Caco-2 (cell line): ENCODE measurements at regions not wholly inside any gene's neighbourhood (a gene's known extent, or its start where the extent isn't known, plus 50 kb on each side); places are given as distances from the start of the nearest gene placed in this dataset.

Experiments
- BruUV-seq: library from RNA; stranded (reverse); fragments of 400-500 nt; replicated peaks from 2 replicates; lab custom pipeline; 2021; lab: Mats Ljungman, UMichigan
- CTCF ChIA-PET: fragments of 300-600 bp; sonication (Branson Sonifier 250); formaldehyde crosslinking; loops from one replicate; lab custom pipeline; 2022; ENCODE audit warnings: antibody characterized with exemption; lab: Charles Lee
- POLR2A ChIA-PET: fragments of 300-600 bp; sonication (Branson Sonifier 250); formaldehyde crosslinking; loops from one replicate; lab custom pipeline; 2022; ENCODE audit warnings: antibody characterized with exemption; lab: Charles Lee
- DNase-seq, 2 experiments: peaks; one replicate each; pipeline versions ENCODE4 v3.0.0 to v3.0.0-alpha.2; 2020 to 2022
- H3K27me3 ChIP-seq: replicated peaks from 2 replicates; pipeline ENCODE4 v1.6.0; 2011; ENCODE audit warnings: low read length; ENCODE audit not compliant: control insufficient read depth, insufficient read depth
- H3K36me3 ChIP-seq: 2 replicates; pipeline ENCODE4 v1.5.1; 2011; ENCODE audit warnings: low read length; ENCODE audit not compliant: control insufficient read depth, insufficient read depth
- H3K4me1 ChIP-seq: fragments of 250-450 bp; sonication (Bioruptor Pico); 2 replicates; pipeline ENCODE4 v1.5.1; 2020; ENCODE audit warnings: mild to moderate bottlenecking
- H3K4me3 ChIP-seq: 2 replicates; pipeline ENCODE4 v1.5.1; 2011; ENCODE audit warnings: low read depth, mild to moderate bottlenecking, control low read depth, low read length
- H3K9me3 ChIP-seq: fragments of 250-450 bp; sonication (Bioruptor Pico); 2 replicates; pipeline ENCODE4 v1.5.1; 2020; ENCODE audit warnings: mild to moderate bottlenecking, moderate library complexity
- H3K27ac Mint-ChIP-seq: one replicate; pipeline ENCODE4 v1.8.0; 2022; ENCODE audit warnings: mixed read lengths; ENCODE audit not compliant: unreplicated experiment
- H3K27me3 Mint-ChIP-seq: one replicate; pipeline ENCODE4 v1.8.0; 2022; ENCODE audit warnings: mixed read lengths; ENCODE audit not compliant: insufficient read depth, unreplicated experiment
- H3K36me3 Mint-ChIP-seq: one replicate; pipeline ENCODE4 v1.8.0; 2022; ENCODE audit warnings: mild to moderate bottlenecking, mixed read lengths; ENCODE audit not compliant: insufficient read depth, unreplicated experiment
- H3K4me1 Mint-ChIP-seq: one replicate; pipeline ENCODE4 v1.8.0; 2022; ENCODE audit warnings: low read depth, mixed read lengths; ENCODE audit not compliant: unreplicated experiment
- H3K4me3 Mint-ChIP-seq: one replicate; pipeline ENCODE4 v1.8.0; 2022; ENCODE audit warnings: mild to moderate bottlenecking, moderate library complexity, mixed read lengths; ENCODE audit not compliant: unreplicated experiment
- H3K9me3 Mint-ChIP-seq: one replicate; pipeline ENCODE4 v1.8.0; 2022; ENCODE audit warnings: mixed read lengths; ENCODE audit not compliant: unreplicated experiment
- CTCF ChIP-seq, 2 experiments: fragments of 200-600 bp in 1 of 2; IDR thresholded peaks; 1 replicate in 1 of 2; 2 replicates in 1 of 2; pipeline versions ENCODE4 v1.5.1 to v1.8.0; 2011 to 2022; ENCODE audit warnings: antibody characterized with exemption in 1 of 2, control low read depth in 1 of 2, inconsistent platforms in 1 of 2, low read depth in 1 of 2, low read length in 1 of 2, mild to moderate bottlenecking in 1 of 2, moderate library complexity in 1 of 2; ENCODE audit not compliant: insufficient read depth in 1 of 2, severe bottlenecking in 1 of 2, unreplicated experiment in 1 of 2
- intact Hi-C: fragments of 100-400 bp; cut with micrococcal nuclease; formaldehyde crosslinking; loops from one replicate; pipeline ENCODE4 v1.10.0; 2022; ENCODE audit not compliant: unreplicated experiment

- H3K4me1 ChIP-seq = no peaks in the 10 kb centered on the region
- H3K27me3 ChIP-seq = no peaks in the 10 kb centered on the region
- H3K4me3 ChIP-seq = no peak overlapping the region
- DNase-seq = no peak
- Mint-ChIP-seq H3K27ac (no peak overlapping the region), H3K27me3 (no peaks in the 10 kb centered on the region), H3K9me3 (no peaks in the 10 kb centered on the region), H3K4me1 (no peaks in the 10 kb centered on the region), H3K4me3 (no peak overlapping the region), H3K36me3 (no peaks in the 10 kb centered on the region)
- ChIA-PET POLR2A (no interaction called here), CTCF (no interaction called here)
- intact Hi-C loops = no loop called here
- H3K9me3 ChIP-seq = no peaks in the 10 kb centered on the region
- TF ChIP-seq CTCF (IDR thresholded peaks at IDR 0.05; ENCODE audit: insufficient read depth in 1 of 2, low read depth in 1 of 2, low read length in 1 of 2, severe bottlenecking in 1 of 2, unreplicated experiment in 1 of 2) = no peak
- no TSS peak for BruUV-seq
- no peaks in the 10 kb centered on the region for H3K36me3 ChIP-seq
These were observed 74.2 kb upstream of the CD53 start for GRCh38 chr1:110798691-110799256.

- TF ChIP-seq CTCF (IDR thresholded peaks at IDR 0.05; ENCODE audit: insufficient read depth in 1 of 2, low read depth in 1 of 2, low read length in 1 of 2, severe bottlenecking in 1 of 2, unreplicated experiment in 1 of 2) = no peak
- no TSS peak for BruUV-seq
- H3K4me3 ChIP-seq = no peak overlapping the region
- H3K36me3 ChIP-seq = no peaks in the 10 kb centered on the region
- no peaks in the 10 kb centered on the region for H3K9me3 ChIP-seq
- POLR2A ChIA-PET = no interaction called here
- Mint-ChIP-seq H3K4me1 (no peaks in the 10 kb centered on the region), H3K36me3 (no peaks in the 10 kb centered on the region), H3K27me3 (peaks cover 13% of the 10 kb centered on the region), H3K27ac (no peak overlapping the region), H3K4me3 (no peak overlapping the region), H3K9me3 (no peaks in the 10 kb centered on the region)
- CTCF ChIA-PET = no interaction called here
- intact Hi-C loops = loop anchor here (10.0 kb wide), 1 partner anchor 264 kb away; no protein-coding TSS in a partner anchor
- no peaks in the 10 kb centered on the region for H3K4me1 ChIP-seq
- no peaks in the 10 kb centered on the region for H3K27me3 ChIP-seq
- DNase-seq = no peak
These were observed 84.3 kb upstream of the CD53 start for GRCh38 chr1:110788673-110789072.

GRCh38 chr1:110787328-110788071, 85.4 kb upstream of the CD53 start:
- Mint-ChIP-seq H3K27me3 (peaks cover 10% of the 10 kb centered on the region), H3K36me3 (no peaks in the 10 kb centered on the region), H3K9me3 (no peaks in the 10 kb centered on the region), H3K4me1 (no peaks in the 10 kb centered on the region), H3K4me3 (no peak overlapping the region), H3K27ac (no peak overlapping the region)
- Histone ChIP-seq H3K9me3 (no peaks in the 10 kb centered on the region), H3K4me3 (no peak overlapping the region), H3K36me3 (no peaks in the 10 kb centered on the region), H3K27me3 (no peaks in the 10 kb centered on the region), H3K4me1 (no peaks in the 10 kb centered on the region)
- intact Hi-C loops = loop anchor here (10.0 kb wide), 1 partner anchor 263 kb away; no protein-coding TSS in a partner anchor
- DNase-seq = no peak
- ChIA-PET POLR2A (no interaction called here), CTCF (no interaction called here)
- BruUV-seq = no TSS peak
- TF ChIP-seq CTCF (IDR thresholded peaks at IDR 0.05; ENCODE audit: insufficient read depth in 1 of 2, low read depth in 1 of 2, low read length in 1 of 2, severe bottlenecking in 1 of 2, unreplicated experiment in 1 of 2) = no peak
